ENCODE measurements at regions not wholly inside any gene's neighbourhood (a gene's known extent, or its start where the extent isn't known, plus 50 kb on each side); places are given as distances from the start of the nearest gene placed in this dataset.

- TF ChIP-seq ZBTB33 (IDR thresholded peaks at IDR 0.05) (no peak), ATF3 (IDR thresholded peaks at IDR 0.05) (no peak)
These were observed 294.4 kb upstream of the PIK3C3 start for GRCh38 chr18:41660654-41661053.

Measured in liver (tissue), 2 donors.